Small intestine (tissue), 7 donors: ENCODE measurements at regions not wholly inside any gene's neighbourhood (a gene's known extent, or its start where the extent isn't known, plus 50 kb on each side); places are given as distances from the start of the nearest gene placed in this dataset.

Experiments used
- DNase-seq, 2 donors: peaks; one replicate each; pipeline versions ENCODE4 v3.0.0 to v3.0.0-alpha.2; 2013
- FAIRE-seq: peaks from 2 replicates; lab custom pipeline; 2012; peaks lifted over from hg19 to GRCh38; lab: Jason Lieb, UNC
- H3K27ac ChIP-seq, 3 donors: one replicate each; pipeline ENCODE4 v1.5.1; 2013; ENCODE audit warnings: low read length in 2 of 3, mild to moderate bottlenecking in 2 of 3, control low read depth in 1 of 3, inconsistent platforms in 1 of 3, low read depth in 1 of 3, moderate library complexity in 1 of 3
- H3K27me3 ChIP-seq, 3 donors: one replicate each; pipeline ENCODE4 v1.6.1; 2013; ENCODE audit warnings: low read length in 3 of 3, inconsistent platforms in 1 of 3; ENCODE audit not compliant: control insufficient read depth in 3 of 3, insufficient read depth in 3 of 3
- H3K36me3 ChIP-seq, 3 donors: one replicate each; pipeline ENCODE4 v1.6.1; 2013; ENCODE audit warnings: low read length in 3 of 3, inconsistent platforms in 1 of 3, low read depth in 1 of 3, mild to moderate bottlenecking in 1 of 3, moderate library complexity in 1 of 3; ENCODE audit not compliant: control insufficient read depth in 3 of 3, insufficient read depth in 2 of 3
- H3K4me1 ChIP-seq, 3 donors: one replicate each; pipeline ENCODE4 v1.6.1; 2013; ENCODE audit warnings: low read length in 2 of 3, inconsistent platforms in 1 of 3, low read depth in 1 of 3, mild to moderate bottlenecking in 1 of 3, moderate library complexity in 1 of 3; ENCODE audit not compliant: control insufficient read depth in 3 of 3, insufficient read depth in 2 of 3
- H3K4me3 ChIP-seq, 3 donors: one replicate each; pipeline ENCODE4 v1.5.1; 2013; ENCODE audit warnings: low read length in 3 of 3, control low read depth in 1 of 3, inconsistent platforms in 1 of 3, low read depth in 1 of 3, mild to moderate bottlenecking in 1 of 3, moderate library complexity in 1 of 3
- H3K9me3 ChIP-seq, 2 donors: one replicate each; pipeline ENCODE4 v1.6.1; 2013; ENCODE audit warnings: low read depth in 1 of 2, low read length in 1 of 2; ENCODE audit not compliant: control insufficient read depth in 2 of 2, insufficient read depth in 1 of 2
- WGBS, 3 donors: extraction: QIAGEN DNeasy Blood & Tissue Kit; methylation state at CpG; one replicate each; pipeline ENCODE4 v1.1.7; 2013; 5-methylcytosine and 5-hydroxymethylcytosine counted together
- donor health status: healthy with polysubstance abuse.
- donor health status: control.
- donor health status: control.
- donor health status: Bipolar disorder and iron deficiency.
- donor health status: healthy.

GRCh38 chr18:10374636-10375293 is 79.7 kb upstream of the APCDD1 start:
- FAIRE-seq (no peak), DNase-seq (no peak)
- Histone ChIP-seq H3K4me3 (no peak overlapping the region), H3K27ac (no peak overlapping the region), H3K9me3 (no peaks in the 10 kb centered on the region), H3K36me3 (no peaks in the 10 kb centered on the region), H3K4me1 (no peaks in the 10 kb centered on the region), H3K27me3 (peaks cover 0 to 4% (median 0%) of the 10 kb centered on the region in 3 donors)
- 83 to 91% (median 88%) methylated on average over 16 of the region's 16 CpGs for WGBS, 3 donors

GRCh38 chr18:10376731-10377130 is 77.7 kb upstream of the APCDD1 start:
- H3K9me3 ChIP-seq: no peaks in the 10 kb centered on the region
- H3K27me3 ChIP-seq: no peaks in the 10 kb centered on the region
- peak in 1 of 2 donors; percentile 10 for DNase-seq
- H3K4me1 ChIP-seq: no peaks in the 10 kb centered on the region
- FAIRE-seq: no peak
- no peak overlapping the region for H3K27ac ChIP-seq
- WGBS, 3 donors: 63 to 88% (median 81%) methylated on average over 10 of the region's 10 CpGs
- H3K4me3 ChIP-seq: no peak overlapping the region
- H3K36me3 ChIP-seq: no peaks in the 10 kb centered on the region

DNA sequence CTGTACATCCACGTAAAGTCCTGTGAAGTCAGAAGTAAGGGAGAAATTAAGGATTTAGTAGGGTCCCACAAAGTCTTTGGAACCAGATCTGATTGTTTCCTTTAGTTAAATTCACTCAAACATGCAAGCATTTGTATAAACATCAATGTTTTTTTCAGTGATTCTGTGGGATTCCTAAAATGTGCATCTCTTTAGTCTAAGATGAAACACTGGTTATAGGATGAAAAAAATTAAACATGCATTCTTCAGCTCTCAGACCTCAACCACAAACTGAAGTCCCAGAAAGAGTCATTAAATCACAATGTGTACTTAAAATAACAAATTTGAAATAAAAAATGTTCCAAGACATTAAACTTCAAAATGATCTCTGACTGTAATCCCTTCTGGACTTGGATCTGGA is 76.5 kb upstream of the APCDD1 start:
- no peak for FAIRE-seq
- Histone ChIP-seq H3K4me1 (no peaks in the 10 kb centered on the region), H3K4me3 (no peak overlapping the region), H3K9me3 (no peaks in the 10 kb centered on the region), H3K27ac (no peak overlapping the region), H3K36me3 (no peaks in the 10 kb centered on the region), H3K27me3 (no peaks in the 10 kb centered on the region)
- 68 to 82% (median 81%) methylated on average over 1 of the region's 1 CpG for WGBS, 3 donors
- DNase-seq: no peak

DNA sequence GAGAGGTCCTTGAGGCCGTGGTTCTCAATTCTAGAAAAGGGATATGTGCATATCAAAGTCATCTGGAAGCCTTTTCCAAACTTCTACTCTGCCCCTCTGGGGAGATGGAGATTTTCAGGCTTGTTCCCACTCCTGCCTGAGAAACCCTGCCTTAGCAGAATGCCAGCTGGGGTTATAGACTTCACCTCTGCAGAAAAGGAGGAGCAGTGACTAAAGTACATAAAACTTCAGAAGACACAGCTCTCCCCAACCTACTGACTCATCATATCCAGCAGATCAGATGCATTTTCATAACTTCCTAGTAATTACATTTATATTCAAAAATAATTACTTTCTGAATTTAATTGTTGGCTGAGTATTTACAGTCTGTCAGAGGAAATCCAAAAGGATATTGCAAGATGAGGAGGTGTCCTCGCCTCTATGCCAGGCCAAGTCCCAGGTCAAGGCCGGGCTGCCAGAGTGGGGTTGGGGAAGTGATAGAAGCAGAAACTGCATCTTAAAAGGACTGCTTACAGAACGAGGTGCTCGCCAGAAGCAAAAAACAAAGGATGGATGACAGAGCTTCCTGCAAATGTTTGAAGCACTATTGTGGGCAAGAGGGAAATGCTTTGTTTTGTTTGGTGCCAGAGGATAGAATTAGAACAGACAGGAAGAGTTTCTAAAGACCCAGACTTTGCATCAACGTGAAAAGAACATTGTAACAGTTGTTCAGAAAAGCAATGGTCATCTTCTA is 75.6 kb upstream of the APCDD1 start:
- Histone ChIP-seq H3K27ac (no peak overlapping the region), H3K36me3 (no peaks in the 10 kb centered on the region), H3K9me3 (no peaks in the 10 kb centered on the region), H3K4me1 (no peaks in the 10 kb centered on the region), H3K4me3 (no peak overlapping the region), H3K27me3 (no peaks in the 10 kb centered on the region)
- 51 to 64% (median 55%) methylated on average over 6 of the region's 6 CpGs for WGBS, 3 donors
- FAIRE-seq: no peak
- no peak for DNase-seq

DNA sequence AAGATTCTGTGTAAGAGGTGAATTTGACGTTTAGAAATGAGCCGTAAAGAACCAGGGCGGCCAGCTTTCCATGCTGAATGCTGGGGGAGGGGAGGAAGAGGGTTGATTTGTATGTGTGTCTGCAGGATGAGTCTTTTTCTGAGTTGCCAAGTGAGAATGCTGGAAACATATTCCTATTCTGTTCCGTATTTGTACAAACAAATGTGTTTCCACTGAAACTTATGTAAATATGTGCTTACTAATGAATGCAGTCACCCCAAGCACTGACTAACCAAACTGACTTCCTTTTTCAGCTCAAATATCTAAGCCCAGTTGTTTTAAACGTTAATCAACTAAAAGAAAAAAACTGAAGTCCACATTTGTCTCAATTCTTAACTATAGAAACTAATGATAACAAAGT is 74.9 kb upstream of the APCDD1 start:
- Histone ChIP-seq H3K4me1 (no peaks in the 10 kb centered on the region), H3K27ac (peak overlapping the region in 1 of 3 donors; percentile 11), H3K36me3 (no peaks in the 10 kb centered on the region), H3K27me3 (no peaks in the 10 kb centered on the region), H3K4me3 (no peak overlapping the region), H3K9me3 (no peaks in the 10 kb centered on the region)
- no peak for DNase-seq
- FAIRE-seq: no peak
- WGBS, 3 donors: 47 to 63% (median 58%) methylated on average over 5 of the region's 5 CpGs

- Histone ChIP-seq H3K9me3 (no peaks in the 10 kb centered on the region), H3K27ac (no peak overlapping the region), H3K36me3 (no peaks in the 10 kb centered on the region), H3K4me3 (no peak overlapping the region), H3K4me1 (no peaks in the 10 kb centered on the region), H3K27me3 (no peaks in the 10 kb centered on the region)
- DNase-seq: no peak
- WGBS, 3 donors: 29 to 56% (median 37%) methylated on average over 1 of the region's 1 CpG
- no peak for FAIRE-seq
Measured at GRCh38 chr18:10381516-10381915, 72.9 kb upstream of the APCDD1 start.

GRCh38 chr18:10381951-10382350 is 72.5 kb upstream of the APCDD1 start:
- Histone ChIP-seq H3K27me3 (no peaks in the 10 kb centered on the region), H3K4me1 (no peaks in the 10 kb centered on the region), H3K4me3 (no peak overlapping the region), H3K9me3 (no peaks in the 10 kb centered on the region), H3K27ac (no peak overlapping the region), H3K36me3 (no peaks in the 10 kb centered on the region)
- FAIRE-seq: no peak
- no peak for DNase-seq
- WGBS, 3 donors: 42 to 61% (median 42%) methylated on average over 4 of the region's 4 CpGs

DNA sequence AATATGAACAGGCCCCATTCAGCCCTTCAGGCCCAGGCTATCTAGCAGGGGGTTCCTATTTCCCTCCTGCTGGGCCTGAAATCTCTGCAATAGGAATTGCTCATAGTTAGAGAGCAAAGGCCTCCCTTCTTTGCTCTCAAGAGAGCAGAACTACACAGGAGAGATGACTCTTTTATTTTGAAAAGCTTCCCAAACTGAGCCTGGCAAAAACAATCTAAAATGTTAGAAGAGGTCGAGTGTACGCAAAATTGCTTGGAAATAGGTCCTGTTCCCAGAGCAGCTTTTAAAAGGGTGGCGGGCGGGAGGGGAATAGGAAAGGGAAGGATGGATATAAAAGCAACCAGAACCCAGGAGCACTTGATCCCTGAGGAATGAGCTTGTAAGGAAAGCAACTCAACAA is 68.4 kb upstream of the APCDD1 start:
- WGBS, 3 donors: 81 to 97% (median 96%) methylated on average over 4 of the region's 4 CpGs
- no peak overlapping the region for H3K4me3 ChIP-seq
- H3K4me1 ChIP-seq: no peaks in the 10 kb centered on the region
- no peaks in the 10 kb centered on the region for H3K9me3 ChIP-seq
- no peak for FAIRE-seq
- no peak for DNase-seq
- no peak overlapping the region for H3K27ac ChIP-seq
- H3K36me3 ChIP-seq: no peaks in the 10 kb centered on the region
- H3K27me3 ChIP-seq: no peaks in the 10 kb centered on the region
